HG03378 (cell line): ENCODE measurements at regions not wholly inside any gene's neighbourhood (a gene's known extent, or its start where the extent isn't known, plus 50 kb on each side); places are given as distances from the start of the nearest gene placed in this dataset.
A peak's percentile ranks its signal among the peaks of the same experiment; 100 is the strongest.
"Not testable (repeated sequence)": the region's sequence is repeated elsewhere in the genome, so short reads cannot be mapped to it uniquely, and the experiment has no call there.

Experiments
- ATAC-seq: cut with Tn5 transposase; IDR thresholded peaks from one replicate; pipeline ENCODE4 v1.9.1; 2021; ENCODE audit warnings: mild to moderate bottlenecking, moderate library complexity; ENCODE audit not compliant: unreplicated experiment

- no peak for ATAC-seq
Measured at GRCh38 chrX:117843749-117844148, 272.9 kb downstream of the KLHL13 start.

GRCh38 chrX:117840645-117841044, 276.0 kb downstream of the KLHL13 start:
- ATAC-seq: no peak

GRCh38 chrX:117839544-117839943, 277.1 kb downstream of the KLHL13 start:
- no peak for ATAC-seq

GRCh38 chrX:117838581-117839331, 277.9 kb downstream of the KLHL13 start:
- ATAC-seq: no peak

GRCh38 chrX:117835034-117835433, 281.6 kb downstream of the KLHL13 start:
- no peak for ATAC-seq

GRCh38 chrX:117834076-117834475, 282.5 kb downstream of the KLHL13 start:
- ATAC-seq: no peak

- not testable (repeated sequence) for ATAC-seq
Measured at GRCh38 chrX:117821472-117821871, 295.1 kb downstream of the KLHL13 start.

- no peak for ATAC-seq
Measured at GRCh38 chrX:117808426-117808825, 308.2 kb downstream of the KLHL13 start.

GRCh38 chrX:117803463-117803862, 313.1 kb downstream of the KLHL13 start:
- no peak for ATAC-seq

- ATAC-seq: no peak
Measured at GRCh38 chrX:117788339-117788738, 328.3 kb downstream of the KLHL13 start.

- ATAC-seq: no peak
Measured at GRCh38 chrX:117771384-117771783, 345.2 kb downstream of the KLHL13 start.

GRCh38 chrX:117768861-117769604, 347.6 kb downstream of the KLHL13 start:
- ATAC-seq: no peak

GRCh38 chrX:117765211-117765610, 351.4 kb downstream of the KLHL13 start:
- no peak for ATAC-seq

- peak; percentile 92 for ATAC-seq
Measured at GRCh38 chrX:117752745-117753144, 363.9 kb downstream of the KLHL13 start.

- no peak for ATAC-seq
Measured at GRCh38 chrX:117751155-117751554, 365.5 kb downstream of the KLHL13 start.

- ATAC-seq: no peak
Measured at GRCh38 chrX:117744958-117745357, 371.7 kb downstream of the KLHL13 start.

GRCh38 chrX:117743469-117744251, 372.9 kb downstream of the KLHL13 start:
- ATAC-seq: no peak

GRCh38 chrX:117713411-117713810, 403.2 kb downstream of the KLHL13 start:
- no peak for ATAC-seq

- ATAC-seq: no peak
Measured at GRCh38 chrX:117711782-117712181, 404.8 kb downstream of the KLHL13 start.

- no peak for ATAC-seq
Measured at GRCh38 chrX:117707948-117708743, 408.5 kb downstream of the KLHL13 start.

GRCh38 chrX:117701050-117701449, 415.6 kb downstream of the KLHL13 start:
- no peak for ATAC-seq
